Inferior parietal cortex (tissue), 1 donor: ENCODE measurements at regions not wholly inside any gene's neighbourhood (a gene's known extent, or its start where the extent isn't known, plus 50 kb on each side); places are given as distances from the start of the nearest gene placed in this dataset.
A peak's percentile ranks its signal among the peaks of the same experiment; 100 is the strongest.

ENCODE experiments used
- DNase-seq: peaks from one replicate; pipeline ENCODE4 v3.0.0-alpha.2; 2016; ENCODE audit errors: extremely low spot score

- DNase-seq: no peak
Observed at GRCh38 chr4:134024251-134024650, 177.3 kb downstream of the PABPC4L start.

GRCh38 chr4:134019657-134020056 lies 181.9 kb downstream of the PABPC4L start:
- DNase-seq: no peak

DNA sequence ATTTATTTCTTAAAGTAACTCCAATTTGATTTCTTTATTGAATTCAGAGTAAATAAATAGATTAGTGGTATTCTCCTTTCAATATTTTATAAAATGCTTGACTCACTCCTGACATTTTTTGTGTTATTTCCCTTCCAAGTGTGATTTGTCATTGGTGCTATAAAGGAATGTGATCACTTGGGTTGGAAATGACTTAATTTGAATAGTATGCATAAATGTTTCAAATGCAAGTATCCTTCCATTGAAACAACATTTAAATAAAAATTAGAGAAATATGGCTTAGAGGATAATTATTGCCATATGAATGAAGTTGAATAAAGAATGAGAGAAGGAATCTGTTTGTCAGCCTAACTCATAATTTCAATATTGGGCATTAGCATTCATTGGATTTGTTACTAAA lies 182.7 kb downstream of the PABPC4L start:
- DNase-seq: no peak

DNA sequence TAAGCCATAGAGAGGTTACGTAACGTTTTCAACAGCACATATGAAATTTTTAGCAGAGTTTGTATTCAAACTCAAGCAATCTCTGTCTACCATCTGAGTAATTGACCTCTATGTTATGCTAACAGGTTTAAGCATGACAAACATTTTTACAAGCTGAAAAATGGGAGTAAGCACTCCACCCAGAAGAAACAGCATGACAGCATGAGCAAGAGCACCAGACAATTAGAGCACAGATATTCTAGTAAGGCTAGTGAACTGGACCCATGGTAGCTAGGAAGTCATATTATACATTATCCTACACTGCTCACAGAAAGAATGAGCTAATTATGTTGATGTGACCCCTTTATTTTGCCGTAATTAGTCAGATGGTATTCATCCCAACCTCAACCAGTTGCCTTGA lies 200.5 kb downstream of the PABPC4L start:
- DNase-seq: no peak

GRCh38 chr4:133997436-133997835 lies 204.2 kb downstream of the PABPC4L start:
- DNase-seq: no peak

GRCh38 chr4:133996431-133997121 lies 205.0 kb downstream of the PABPC4L start:
- DNase-seq: no peak

DNA sequence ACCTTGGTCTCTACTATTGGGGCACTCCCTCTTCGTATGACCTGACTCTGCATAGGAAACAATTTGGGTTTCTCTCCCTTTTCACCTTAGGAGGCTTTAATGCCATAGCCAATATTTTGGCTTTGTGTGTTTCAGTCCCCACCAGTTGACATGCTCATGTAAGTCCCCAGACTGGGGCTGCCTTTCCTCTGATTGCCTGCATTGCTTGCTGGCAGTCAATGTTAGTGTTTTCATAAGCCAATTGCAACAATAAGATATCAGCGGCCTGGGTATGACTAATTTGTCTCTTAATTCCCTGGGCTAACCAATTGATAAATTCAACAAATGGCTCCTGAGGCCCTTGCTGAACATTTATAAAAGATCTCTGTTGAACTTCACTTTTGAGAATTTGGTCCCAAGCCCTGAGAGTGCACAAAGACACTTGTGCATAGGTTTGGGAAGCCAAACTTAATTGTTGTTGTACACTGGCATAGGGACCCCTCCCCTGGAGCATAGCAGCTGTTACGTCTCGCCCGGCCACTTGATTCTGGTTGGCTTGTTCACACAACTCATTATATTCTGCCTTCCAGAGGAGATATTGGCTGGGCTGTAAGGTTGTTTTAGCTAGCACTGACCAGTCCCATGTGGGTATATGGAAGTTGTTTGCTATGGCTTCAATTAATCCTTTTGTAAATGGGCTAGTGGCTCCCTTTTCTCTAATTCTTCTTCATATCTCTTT lies 206.2 kb downstream of the PABPC4L start:
- no peak for DNase-seq

- no peak for DNase-seq
Observed at GRCh38 chr4:133982533-133983224, 218.9 kb downstream of the PABPC4L start.

DNA sequence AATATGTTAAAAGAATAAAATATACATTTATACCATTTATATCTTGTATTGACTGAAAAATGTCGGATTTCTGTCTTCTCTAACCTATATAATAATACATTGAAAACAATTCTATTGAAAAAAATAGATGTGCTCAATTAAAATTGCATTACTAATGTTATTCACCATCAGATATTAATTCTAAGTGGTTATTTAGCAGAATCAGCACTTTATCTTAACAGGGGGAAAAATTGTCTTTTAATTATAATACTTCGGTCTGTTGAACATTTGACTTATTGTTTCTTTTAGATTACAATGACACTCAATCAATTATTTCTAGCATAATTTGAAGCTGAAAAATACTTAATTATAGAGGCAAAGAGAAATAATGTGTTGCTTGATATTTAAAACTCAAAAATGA lies 220.3 kb downstream of the PABPC4L start:
- DNase-seq: no peak

DNA sequence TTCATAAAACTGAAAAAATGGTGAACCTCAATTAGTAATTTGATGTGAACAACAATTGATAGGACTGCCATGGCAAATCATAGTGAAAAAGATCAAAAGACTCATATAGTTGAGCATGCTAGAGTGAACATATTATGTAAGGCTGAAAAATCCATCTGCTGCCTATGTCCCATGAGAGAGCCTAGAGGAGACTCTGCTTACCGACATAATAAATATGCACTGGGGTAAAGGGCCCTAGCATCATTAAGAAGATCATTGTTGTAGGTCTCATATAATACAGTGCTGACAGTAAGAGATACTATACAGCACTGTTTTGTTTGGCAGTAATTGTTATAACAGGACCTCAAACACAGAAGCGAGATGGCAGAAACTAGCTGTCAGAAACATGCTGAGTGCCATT lies 229.0 kb downstream of the PABPC4L start:
- no peak for DNase-seq

GRCh38 chr4:133969202-133969848 lies 232.3 kb downstream of the PABPC4L start:
- peak; percentile 13 for DNase-seq

GRCh38 chr4:133968174-133968573 lies 233.4 kb downstream of the PABPC4L start:
- DNase-seq: no peak

DNA sequence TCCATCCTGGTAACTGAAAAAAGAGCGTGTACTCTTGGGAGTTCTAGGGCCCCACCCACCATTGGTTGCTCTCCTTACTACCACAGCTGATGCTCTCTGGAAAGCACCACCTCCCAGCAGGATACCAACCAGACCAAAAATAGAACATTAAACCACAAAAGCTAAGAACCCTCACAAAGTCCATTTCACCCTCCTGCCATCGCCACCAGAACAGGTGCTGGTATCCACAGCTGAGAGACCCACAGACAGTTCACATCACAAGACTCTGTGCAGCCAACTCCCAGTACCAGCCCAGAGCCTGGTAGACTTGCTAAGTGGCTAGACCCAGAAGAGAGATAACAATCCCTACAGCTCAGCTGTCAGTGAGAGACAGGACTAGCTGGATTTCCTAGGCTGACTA lies 240.6 kb downstream of the PABPC4L start:
- DNase-seq: no peak

- DNase-seq: no peak
Observed at GRCh38 chr4:133943081-133943480, 258.5 kb downstream of the PABPC4L start.

- no peak for DNase-seq
Observed at GRCh38 chr4:133938061-133938460, 263.5 kb downstream of the PABPC4L start.

DNA sequence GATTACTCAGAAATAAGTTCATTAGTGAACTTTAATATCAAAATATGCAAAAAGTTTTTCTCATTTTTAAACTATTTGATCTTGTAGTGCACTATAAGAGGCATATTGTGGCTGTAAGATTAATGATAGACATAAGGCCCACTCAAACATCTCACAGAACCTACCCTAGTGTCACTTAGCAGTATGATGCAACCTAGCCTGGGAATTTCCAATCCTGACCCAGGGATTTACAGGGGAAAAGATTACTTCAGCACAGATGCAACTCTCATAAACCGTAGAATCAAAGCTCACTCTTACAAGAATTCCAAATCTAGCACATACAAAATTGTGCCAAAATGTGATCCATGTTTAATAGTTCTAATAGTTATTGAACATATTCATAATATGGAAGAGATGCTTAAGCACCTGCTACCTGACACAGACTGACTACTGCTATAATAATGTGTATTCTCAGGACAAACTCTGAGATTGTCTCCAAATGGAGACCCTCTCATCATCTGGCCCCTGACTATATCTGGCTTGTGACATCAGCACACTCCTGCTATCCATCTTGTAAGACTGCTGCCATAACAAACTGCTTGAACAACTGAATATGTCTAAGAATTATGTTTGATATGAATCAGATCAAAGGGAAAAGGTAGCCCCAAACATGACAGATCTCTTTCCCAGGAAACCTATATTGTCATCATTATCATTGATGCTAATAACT lies 271.9 kb downstream of the PABPC4L start:
- DNase-seq: no peak

GRCh38 chr4:133921280-133922195 lies 280.1 kb downstream of the PABPC4L start:
- no peak for DNase-seq

- DNase-seq: no peak
Observed at GRCh38 chr4:133920236-133920635, 281.4 kb downstream of the PABPC4L start.

- no peak for DNase-seq
Observed at GRCh38 chr4:133910165-133910564, 291.4 kb downstream of the PABPC4L start.

DNA sequence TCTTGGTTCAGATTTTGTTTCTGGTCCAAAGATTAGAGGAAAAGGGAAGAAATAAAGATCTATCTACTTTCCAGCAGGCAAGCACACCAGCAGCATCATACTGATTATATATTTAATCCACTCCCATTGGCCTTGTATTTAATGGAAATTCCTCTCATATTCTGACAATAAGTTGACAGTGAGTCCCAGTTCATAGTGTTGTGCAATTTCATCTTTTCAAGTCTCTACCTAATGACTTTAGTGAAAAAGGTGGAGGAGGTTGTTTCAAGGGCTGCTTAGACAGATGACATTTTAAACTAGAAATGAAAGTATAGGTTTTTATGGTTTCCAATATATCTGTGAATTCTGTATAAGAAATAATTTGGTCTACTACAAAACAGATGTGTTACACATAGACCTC lies 298.6 kb downstream of the PABPC4L start:
- no peak for DNase-seq

DNA sequence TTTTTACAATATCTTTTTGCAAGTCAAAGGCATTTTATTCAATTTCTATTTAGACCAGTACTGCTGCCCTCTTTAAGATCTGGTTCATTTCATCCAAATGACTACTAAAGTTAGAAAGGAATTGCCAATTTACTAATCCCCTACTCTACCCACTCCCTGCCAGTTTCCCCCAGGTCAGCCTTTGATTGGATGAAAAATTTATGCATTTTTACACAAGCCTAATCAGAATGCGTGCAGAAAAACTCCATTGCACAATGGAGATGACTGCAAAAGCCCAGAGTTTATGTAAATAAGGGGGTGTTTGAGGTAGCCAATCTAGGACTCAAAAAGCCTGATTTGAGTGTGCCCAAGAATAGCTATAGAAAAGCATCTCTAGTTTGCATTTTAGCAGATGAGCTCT lies 310.6 kb downstream of the PABPC4L start:
- no peak for DNase-seq
